ENCODE measurements at regions not wholly inside any gene's neighbourhood (a gene's known extent, or its start where the extent isn't known, plus 50 kb on each side); places are given as distances from the start of the nearest gene placed in this dataset.

GRCh38 chr4:125539691-125540090, 224.9 kb downstream of the FAT4 start (continued):
- TF ChIP-seq POU6F1 (CRISPR knock-in tag; IDR thresholded peaks at IDR 0.05; ENCODE audit: borderline replicate concordance, low read depth) (no peak), BACH2 (CRISPR knock-in tag; IDR thresholded peaks at IDR 0.05; ENCODE audit: borderline replicate concordance) (no peak), ISL1 (CRISPR knock-in tag; IDR thresholded peaks at IDR 0.05) (no peak), ZNF70 (CRISPR knock-in tag; IDR thresholded peaks at IDR 0.05) (no peak)

- ATAC-seq, result no peak
- TF ChIP-seq POU6F1 (CRISPR knock-in tag; IDR thresholded peaks at IDR 0.05; ENCODE audit: borderline replicate concordance, low read depth) (no peak), GLIS3 (CRISPR knock-in tag; IDR thresholded peaks at IDR 0.05) (no peak)
These were observed 227.2 kb downstream of the FAT4 start for GRCh38 chr4:125541836-125542385.

GRCh38 chr4:125546272-125546671, 231.5 kb downstream of the FAT4 start:
- no peak for ATAC-seq

More at GRCh38 chr4:125546272-125546671, 231.5 kb downstream of the FAT4 start:
- TF ChIP-seq CREB5 (CRISPR knock-in tag; IDR thresholded peaks at IDR 0.05; ENCODE audit: low read depth) (no peak), ZNF70 (CRISPR knock-in tag; IDR thresholded peaks at IDR 0.05) (no peak), TOX (CRISPR knock-in tag; IDR thresholded peaks at IDR 0.05; ENCODE audit: borderline replicate concordance) (no peak), CSRNP3 (CRISPR knock-in tag; IDR thresholded peaks at IDR 0.05) (no peak), TSHZ2 (CRISPR knock-in tag; IDR thresholded peaks at IDR 0.05) (no peak), PPARA (CRISPR knock-in tag; IDR thresholded peaks at IDR 0.05; ENCODE audit: borderline replicate concordance) (no peak), PATZ1 (CRISPR knock-in tag; IDR thresholded peaks at IDR 0.05; ENCODE audit: borderline replicate concordance) (no peak), ESRRG (CRISPR knock-in tag; IDR thresholded peaks at IDR 0.05) (no peak), ARNTL (CRISPR knock-in tag; IDR thresholded peaks at IDR 0.05; ENCODE audit: borderline replicate concordance, low read depth) (no peak), RARB (CRISPR knock-in tag; IDR thresholded peaks at IDR 0.05) (no peak), ISL1 (CRISPR knock-in tag; IDR thresholded peaks at IDR 0.05) (no peak), POU6F1 (CRISPR knock-in tag; IDR thresholded peaks at IDR 0.05; ENCODE audit: borderline replicate concordance, low read depth) (no peak), CSDC2 (CRISPR knock-in tag; IDR thresholded peaks at IDR 0.05) (no peak), GLIS3 (CRISPR knock-in tag; IDR thresholded peaks at IDR 0.05) (no peak), ZC3H10 (CRISPR knock-in tag; IDR thresholded peaks at IDR 0.05) (no peak), ZFP3 (CRISPR knock-in tag; IDR thresholded peaks at IDR 0.05) (no peak), TCF4 (CRISPR knock-in tag; IDR thresholded peaks at IDR 0.05; ENCODE audit: borderline replicate concordance) (no peak), OSR1 (CRISPR knock-in tag; IDR thresholded peaks at IDR 0.05) (no peak)
